Caki2 (cell line): ENCODE measurements at regions not wholly inside any gene's neighbourhood (a gene's known extent, or its start where the extent isn't known, plus 50 kb on each side); places are given as distances from the start of the nearest gene placed in this dataset.
A peak's percentile ranks its signal among the peaks of the same experiment; 100 is the strongest.

Experiments
- DNase-seq: peaks from one replicate; pipeline ENCODE4 v3.0.0-alpha.2; 2015; ENCODE audit warnings: low read depth
- in situ Hi-C: cut with HindIII; loops from 2 replicates; pipeline ENCODE4 v1.10.0; 2016; ENCODE audit warnings: low sequenced_read_pairs, low pct_unique_long_range_greater_than_20kb, mixed read lengths

DNA sequence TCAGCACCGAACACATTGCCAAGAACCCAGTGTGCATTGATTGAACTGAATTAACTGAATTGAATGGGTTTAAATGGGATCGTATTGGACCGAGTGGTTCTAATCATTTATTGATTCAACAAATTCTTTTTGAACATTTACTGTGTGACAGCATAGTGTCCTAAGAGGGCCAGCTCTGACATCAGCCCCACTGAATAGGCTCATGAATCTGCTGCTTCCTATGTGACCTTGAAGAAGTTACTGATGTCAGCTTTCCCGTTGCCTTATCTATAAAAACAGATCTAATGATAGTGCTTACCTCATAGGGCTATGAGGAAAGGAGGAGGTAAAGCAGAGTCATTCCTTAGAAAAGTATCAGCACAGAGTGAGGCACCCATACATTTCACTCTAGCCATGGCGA lies 226.3 kb downstream of the CBLN1 start:
- in situ Hi-C loops, result no loop called here
- DNase-seq, result no peak

DNA sequence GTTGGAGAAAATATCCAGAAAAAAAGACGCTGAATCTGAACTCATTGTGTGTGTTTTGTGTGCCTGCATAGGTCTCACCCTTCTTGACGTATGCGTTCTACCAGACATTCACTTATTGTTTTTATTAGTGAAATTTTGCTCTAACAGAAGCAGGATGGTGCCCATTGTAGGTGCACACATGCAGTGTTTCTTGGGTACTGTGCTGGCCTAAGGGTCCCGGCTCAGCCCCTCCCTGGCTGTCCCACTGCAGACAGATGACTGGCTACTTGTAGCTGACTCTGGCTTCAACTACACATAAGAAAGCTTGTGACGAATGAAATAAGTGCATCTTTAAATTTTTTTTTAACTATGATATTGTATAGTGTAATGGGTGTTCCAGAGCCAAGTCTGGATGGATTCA lies 227.0 kb downstream of the CBLN1 start:
- in situ Hi-C loops, result no loop called here
- DNase-seq, result no peak

DNA sequence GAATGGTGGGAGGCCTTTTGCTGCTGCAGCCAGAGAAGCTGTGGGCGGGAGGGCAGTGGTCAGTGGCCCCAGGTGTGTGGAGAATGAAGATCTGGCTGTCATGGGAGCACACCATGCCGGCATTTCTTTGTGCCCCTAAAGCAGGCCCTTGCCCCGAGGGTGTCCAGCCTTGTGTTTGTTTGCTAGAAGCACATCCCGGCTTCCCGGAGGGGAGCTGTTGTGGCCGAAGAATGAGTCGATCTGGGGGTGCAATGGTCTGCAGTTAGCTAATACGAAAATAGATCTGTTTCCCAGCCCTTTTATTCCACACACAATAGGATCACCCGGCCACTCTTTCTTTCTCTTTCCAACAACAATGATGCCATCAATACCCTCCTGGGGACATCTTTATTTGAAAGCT lies 228.8 kb downstream of the CBLN1 start:
- in situ Hi-C loops, result no loop called here

DNA sequence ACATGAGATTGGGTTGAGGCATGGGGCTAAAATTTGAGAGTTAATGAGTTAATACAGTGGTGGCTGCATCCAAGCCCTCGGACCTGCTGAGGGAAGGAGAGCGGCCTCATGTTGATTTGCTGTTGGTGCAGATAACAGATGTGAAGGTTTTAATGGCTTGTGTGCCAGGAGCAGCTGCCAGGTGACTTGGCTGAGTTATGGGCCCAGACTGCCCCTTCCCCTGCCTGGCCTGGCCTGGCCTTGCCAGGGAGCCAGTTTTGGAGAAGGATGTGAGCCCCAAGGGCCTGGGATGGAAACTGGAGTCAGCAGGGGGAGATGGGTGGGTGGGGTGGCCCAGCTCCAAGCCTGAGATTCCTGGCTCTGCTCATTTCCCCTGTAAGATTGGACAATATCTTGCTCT lies 230.1 kb downstream of the CBLN1 start:
- DNase-seq, result no peak
- in situ Hi-C loops, result no loop called here

More for the DNA sequence above, 228.8 kb downstream of the CBLN1 start:
- DNase-seq, result no peak

DNA sequence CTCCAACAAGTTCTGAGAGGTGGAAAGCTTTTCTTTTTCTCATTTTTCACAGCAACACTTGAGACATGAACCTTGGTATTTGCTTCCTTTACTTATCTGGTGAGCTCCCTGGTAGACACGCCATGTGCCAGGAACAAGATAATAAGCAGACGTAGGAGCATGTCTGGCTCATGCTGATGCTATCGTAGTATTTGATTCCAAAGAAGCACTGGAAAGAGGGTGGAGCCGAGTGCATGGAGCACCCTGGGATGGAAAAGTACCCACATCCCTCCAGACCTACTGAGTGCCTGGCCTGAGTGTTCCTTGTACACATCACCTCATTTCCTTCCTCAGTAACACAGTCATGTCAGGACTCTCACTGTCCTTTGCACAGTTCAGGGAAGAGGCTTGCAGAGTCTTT lies 231.0 kb downstream of the CBLN1 start:
- in situ Hi-C loops, result no loop called here
- no peak for DNase-seq

DNA sequence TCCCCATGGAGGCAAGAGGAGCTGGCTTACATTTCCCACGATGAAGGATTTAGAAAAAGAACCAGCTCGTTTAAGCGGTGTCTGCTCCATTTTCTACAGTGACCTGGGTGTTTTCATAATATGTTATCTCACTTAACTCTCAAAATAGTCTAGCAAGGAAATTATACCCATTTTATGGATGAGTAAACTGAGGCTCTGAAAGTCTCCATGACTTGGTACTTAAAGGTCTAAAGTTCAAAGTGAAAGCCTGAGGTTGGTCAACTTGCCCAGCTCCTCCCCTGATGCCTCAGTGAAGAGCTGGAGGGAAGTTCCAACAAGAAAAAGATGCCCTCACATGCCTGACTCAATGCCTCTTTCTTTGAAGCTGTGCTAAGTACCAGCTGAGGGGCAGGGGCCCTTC lies 232.0 kb downstream of the CBLN1 start:
- in situ Hi-C loops, result no loop called here
- no peak for DNase-seq

DNA sequence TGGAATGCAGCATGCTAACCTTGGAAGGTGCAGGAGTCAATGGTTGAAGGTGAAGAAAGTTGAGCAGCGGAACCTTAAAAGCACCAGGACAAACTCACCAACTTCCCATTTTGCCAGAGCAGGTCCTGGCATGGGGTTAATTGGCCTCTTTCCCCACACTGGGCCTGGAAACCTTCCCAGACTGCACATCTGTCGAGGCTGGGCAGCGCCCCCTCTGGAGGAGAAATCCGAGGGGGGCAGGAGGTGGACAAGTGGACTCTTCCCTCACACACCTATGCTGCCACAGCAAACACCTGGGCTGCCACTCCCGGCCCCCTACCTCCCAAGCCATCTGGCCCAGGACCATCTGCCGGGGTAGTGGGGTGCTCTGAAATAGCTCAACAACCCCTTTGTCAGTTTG lies 232.4 kb downstream of the CBLN1 start:
- in situ Hi-C loops, result no loop called here
- DNase-seq, result no peak

DNA sequence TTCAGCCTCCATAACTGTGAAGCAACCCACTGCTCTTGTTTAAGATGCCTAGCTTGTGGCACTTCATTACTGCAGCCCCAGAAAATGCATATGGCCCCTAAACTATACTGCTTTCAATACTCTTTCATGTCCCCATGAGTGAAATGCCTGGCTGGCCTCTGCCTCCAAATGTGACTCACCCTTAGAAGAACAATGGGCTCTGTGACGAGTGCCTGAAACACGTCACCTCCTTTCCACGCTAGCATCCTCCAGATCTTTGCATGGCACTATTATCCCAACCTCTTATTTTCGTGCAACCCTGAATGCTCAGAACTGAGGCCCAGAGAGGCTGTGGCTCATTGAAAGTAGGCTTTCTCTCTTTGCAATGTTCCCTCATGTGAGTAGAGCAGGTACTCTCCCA lies 233.1 kb downstream of the CBLN1 start:
- in situ Hi-C loops, result no loop called here
- DNase-seq, result no peak

DNA sequence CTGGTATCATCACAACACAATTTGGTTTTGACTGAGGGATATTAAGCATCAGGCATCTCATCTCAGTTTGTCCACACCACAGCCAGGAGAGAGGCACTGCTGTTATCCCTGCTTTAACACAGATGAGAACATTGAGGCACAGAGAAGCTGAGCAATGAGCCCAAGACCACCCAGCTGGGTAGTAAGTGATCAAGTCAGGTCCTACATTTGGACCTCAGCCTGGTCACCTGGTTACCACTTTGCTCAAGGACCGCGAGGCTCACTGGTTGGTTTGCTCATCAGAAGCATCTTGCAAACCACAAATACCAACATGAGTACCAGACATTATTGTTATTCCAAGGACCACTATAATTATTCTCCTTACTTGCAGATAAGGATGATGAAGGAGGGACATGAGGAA lies 245.5 kb downstream of the CBLN1 start:
- no peak for DNase-seq
- in situ Hi-C loops, result no loop called here

DNA sequence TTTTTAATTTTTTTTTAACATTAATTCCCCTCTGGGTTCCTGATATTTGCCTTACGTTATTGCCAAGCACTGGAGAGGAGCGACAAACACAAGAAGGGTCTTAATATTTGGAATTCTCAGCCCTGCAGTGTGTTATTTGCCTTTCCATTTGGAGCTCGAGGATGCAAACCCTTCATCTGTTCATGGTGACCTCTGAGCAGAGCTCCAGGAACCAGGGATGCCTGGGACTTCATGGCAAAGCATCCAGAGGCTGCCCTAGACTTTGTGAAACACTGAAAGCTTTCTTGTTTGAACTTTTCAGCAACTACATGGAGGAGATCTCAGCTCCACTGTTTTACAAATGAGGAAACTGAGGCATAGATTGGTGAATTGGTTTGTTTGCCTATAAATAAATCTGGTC lies 254.2 kb downstream of the CBLN1 start:
- no peak for DNase-seq
- in situ Hi-C loops, result no loop called here

DNA sequence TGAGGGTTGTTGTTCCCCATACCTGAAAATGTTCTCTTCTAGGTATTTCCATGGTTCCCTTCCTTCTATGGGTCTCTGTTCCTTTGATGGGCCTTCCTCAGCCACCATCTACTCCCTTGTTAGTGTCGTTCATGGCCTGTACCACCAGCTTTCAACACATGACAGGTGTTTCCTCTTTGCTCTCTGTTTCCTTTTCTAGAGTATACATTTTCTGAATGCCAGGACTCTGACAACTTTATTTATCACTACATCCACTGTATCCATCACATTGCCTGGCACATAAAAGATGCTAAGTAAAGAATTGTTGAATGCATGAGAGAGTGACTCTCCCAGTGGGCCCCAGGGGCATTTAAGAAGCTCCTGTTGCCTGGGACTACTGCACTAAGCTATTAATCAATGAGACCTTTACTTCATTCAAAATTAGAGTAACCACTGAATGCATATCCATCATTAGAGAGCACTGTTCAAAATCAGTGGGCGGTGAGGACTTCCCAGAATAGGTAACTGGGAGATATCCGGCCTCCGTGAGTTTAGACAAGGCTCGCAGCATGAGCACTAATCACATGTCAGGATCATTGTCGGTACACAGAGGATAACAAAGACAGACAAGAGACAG lies 255.0 kb downstream of the CBLN1 start:
- in situ Hi-C loops, result no loop called here
- no peak for DNase-seq

DNA sequence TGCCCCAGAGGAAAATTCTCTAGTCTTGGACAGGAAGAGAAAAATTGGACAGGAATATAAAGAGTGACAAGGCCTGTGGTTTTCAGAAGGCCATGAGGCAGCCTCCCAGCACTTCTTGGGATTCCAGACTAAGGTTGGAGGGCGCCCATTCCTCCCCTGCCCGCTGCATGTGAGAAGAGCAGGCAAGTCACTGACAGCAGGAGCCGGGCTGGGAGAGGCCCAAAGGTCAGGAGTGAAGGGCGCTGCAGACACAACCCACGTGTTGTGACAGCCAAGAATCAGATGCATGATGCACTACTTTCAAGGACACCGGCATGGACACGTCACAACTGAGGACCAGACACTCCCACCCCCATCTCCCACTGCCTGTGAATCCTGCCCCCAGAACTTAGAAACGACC lies 256.7 kb downstream of the CBLN1 start:
- in situ Hi-C loops, result no loop called here
- no peak for DNase-seq

DNA sequence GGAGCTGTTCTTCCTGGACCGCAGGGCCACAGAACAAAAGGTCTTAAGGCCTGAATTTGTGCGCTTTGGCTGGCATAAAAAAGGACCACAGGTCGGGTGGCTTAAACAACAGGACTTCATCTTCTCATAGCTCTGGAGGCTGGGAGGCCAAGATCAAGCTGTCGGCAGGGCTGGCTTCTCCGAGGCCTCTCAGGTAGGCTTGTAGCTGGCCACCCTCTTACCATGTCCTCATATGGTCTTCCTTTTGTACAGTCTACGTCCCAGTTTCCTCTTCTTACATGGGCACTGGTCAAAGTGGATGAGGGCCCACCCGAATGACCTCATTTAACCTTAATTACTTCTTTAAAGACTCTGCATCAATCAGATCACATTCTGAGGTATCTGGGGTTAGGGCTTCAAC lies 257.6 kb downstream of the CBLN1 start:
- no peak for DNase-seq
- in situ Hi-C loops, result no loop called here

DNA sequence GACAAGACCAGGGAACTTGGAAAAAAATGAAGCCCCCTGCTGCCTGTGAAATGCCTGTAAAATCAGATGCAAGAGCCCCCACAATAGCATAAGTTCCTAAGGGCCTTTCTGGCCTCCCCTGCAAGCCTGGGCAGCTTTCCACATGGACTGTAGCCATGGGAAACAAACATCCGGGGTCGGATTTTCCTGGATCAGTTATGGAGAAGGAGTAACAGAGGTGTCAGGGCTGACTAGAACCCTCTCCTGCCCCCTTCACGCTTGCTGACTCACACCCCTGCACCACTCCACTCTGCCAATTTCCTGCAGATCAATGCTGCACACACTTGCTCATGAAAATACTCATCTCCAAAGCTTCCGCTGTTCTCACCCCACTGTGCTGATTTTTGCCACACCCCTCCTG lies 258.6 kb downstream of the CBLN1 start:
- in situ Hi-C loops, result no loop called here

DNA sequence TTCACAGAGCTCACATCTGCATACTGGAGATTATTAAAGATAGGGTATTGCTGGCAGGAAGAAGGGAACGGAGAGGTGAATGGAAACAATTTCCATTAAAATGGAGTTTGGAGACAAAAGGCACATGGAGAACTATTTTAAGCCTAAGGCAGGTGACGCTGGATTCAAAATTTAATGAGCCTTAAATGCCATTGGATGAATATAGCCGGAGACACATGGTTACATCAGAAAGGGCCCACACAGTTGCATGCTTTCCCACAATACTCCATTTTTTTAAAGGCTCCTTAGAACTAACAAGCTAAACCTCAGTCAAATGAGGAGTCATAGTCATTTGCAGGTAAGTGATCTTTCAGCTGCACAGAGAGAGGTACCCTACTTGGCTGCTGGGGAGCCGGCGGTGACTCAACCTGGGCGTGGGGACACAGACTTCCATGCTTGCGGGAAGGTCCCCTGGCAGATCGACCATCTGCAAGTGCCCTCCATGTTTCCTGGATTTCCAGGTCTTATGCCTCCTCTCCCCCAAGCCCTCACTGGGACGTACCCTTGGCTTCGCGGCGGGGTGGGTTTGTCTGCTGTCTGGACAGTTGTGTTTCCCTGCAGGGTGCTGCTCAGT lies 259.2 kb downstream of the CBLN1 start:
- in situ Hi-C loops, result no loop called here
- DNase-seq, result no peak

More for the DNA sequence above, 258.6 kb downstream of the CBLN1 start:
- peak; percentile 19 for DNase-seq

DNA sequence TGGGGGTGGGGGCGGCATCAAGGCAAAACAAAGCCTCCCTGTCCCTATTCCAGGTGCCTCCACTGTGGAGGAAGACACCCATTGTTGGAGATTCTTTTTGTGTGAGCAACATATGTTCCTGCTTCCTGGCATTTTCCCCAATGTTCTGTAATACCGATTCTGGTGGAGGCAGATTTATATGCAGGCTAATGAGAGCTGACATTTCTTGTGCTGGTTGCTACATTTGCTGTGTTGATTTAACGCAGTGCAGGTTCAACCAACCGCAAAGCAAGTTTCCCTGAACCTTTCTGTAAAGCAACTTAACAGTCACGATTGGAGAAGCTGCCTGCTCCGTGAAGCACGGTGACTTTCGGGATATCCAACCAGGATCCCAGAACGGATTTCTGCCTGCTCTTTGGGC lies 260.5 kb downstream of the CBLN1 start:
- DNase-seq, result peak; percentile 38
- in situ Hi-C loops, result no loop called here

DNA sequence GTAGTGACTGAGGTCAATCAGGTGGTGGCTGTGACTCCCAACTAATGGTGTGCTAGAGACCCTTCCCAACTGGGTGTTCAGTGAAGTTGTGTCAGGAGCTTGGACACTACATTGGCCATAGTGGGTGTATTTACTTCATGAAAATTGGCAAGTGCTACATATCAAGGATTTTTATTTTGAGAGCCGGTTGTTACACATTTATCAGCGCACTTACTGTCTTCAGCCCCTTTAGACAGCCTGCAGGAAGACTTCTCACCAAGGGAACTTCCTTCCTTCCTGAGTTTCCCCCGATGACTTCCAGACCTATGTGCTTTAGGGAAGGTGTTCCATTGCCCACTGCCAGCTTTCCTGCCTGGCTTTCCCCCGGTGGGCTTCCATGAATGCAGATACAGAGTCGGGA lies 261.2 kb downstream of the CBLN1 start:
- in situ Hi-C loops, result no loop called here
- no peak for DNase-seq

DNA sequence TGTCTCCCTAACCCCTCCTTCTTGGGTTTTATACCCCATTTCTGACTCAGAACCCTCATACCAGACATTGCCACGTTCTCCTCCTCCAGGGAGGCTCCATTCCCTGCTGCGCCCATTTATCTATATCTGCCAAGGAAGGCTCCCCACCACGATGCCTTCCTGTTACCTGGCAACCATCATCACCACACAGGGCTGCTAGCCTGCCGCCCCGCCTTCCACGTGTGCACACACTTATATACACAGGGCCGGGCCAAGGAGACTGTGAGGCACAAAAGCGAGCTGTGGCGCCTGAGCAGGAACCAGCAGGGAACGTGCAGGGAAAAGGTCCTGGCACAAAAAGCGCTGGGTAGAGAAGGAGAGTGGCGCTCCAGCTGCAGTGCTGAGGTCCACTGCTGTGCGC lies 261.8 kb downstream of the CBLN1 start:
- peak; percentile 64 for DNase-seq
- in situ Hi-C loops, result no loop called here

DNA sequence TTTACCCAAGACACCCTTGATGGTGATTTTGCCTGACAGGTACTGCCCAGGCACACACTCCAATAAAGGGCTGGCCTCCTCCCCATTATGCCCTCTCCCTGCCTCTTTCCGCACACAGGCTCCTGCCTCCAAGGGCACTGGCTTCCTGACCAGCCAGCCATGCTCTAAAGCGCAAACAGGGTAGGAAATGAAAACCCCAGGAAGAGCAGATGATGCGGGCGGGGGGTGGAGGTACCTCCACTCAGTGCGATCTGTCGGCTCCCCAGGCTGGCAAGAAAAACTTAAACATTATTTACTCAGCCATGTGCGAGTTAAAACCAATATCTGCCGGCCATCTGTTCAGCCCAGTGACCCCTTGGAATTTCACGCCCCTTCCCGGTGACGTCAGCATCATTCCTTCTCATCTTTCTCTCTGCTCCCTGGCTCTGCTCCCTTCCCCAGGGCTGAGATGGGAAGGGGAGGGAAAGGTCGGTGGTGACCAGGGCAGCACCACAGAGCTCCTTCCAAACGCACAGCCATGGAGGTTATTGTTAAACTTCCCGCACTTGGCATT lies 262.5 kb downstream of the CBLN1 start:
- peak; percentile 81 for DNase-seq
- in situ Hi-C loops, result no loop called here

DNA sequence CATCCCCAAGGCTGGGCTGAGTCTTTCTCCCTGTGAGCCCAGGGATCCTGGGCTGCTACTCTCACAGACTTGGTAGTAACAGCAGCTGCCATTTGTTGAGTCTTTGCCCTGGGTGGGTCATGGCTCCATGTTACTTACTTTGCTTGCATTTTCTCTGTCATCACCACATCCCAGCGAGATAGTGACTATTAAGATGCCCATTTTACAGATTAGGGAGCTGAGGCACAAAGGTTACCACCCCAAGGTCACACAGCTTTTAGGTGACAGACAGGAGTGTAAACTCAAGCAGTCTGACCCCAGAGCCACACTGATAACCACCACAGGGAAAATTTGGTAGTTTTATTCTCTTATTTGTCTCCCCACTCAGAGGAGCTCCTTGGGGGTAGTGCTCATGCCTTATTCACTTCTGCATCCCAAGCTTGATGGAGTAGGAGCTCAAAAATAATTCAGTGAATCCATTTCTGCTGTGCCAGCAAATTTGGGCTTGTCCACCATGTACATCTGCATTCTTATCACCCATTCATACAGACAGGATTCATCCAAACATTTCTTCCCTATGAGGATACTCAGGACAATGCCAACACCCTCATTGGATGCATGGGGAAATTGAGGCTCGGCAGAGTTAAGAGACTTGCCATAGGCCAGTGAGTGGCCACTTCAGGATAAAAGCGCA lies 263.2 kb downstream of the CBLN1 start:
- DNase-seq, result no peak
- in situ Hi-C loops, result no loop called here
